OCI-LY7 (cell line): ENCODE measurements at regions not wholly inside any gene's neighbourhood (a gene's known extent, or its start where the extent isn't known, plus 50 kb on each side); places are given as distances from the start of the nearest gene placed in this dataset.

Experiments
- BruUV-seq: library from RNA; stranded (reverse); fragments of 400-500 nt; replicated peaks from 2 replicates; lab custom pipeline; 2021; lab: Mats Ljungman, UMichigan
- CTCF ChIA-PET: fragments of 300-600 bp; sonication (Branson Sonifier 250); formaldehyde crosslinking; loops from one replicate; lab custom pipeline; 2022; ENCODE audit warnings: antibody characterized with exemption; ENCODE audit not compliant: unreplicated experiment; lab: Charles Lee
- POLR2A ChIA-PET: fragments of 300-600 bp; sonication (Branson Sonifier 250); formaldehyde crosslinking; loops from one replicate; lab custom pipeline; 2022; ENCODE audit warnings: antibody characterized with exemption; lab: Charles Lee
- DNase-seq: peaks from one replicate; pipeline ENCODE4 v3.0.0-alpha.2; 2015; ENCODE audit warnings: low spot score
- H2AFZ ChIP-seq: fragments of 200-600 bp; sonication (generic), shearing (Covaris generic); 2 replicates; pipeline ENCODE4 v1.6.1; 2014; ENCODE audit warnings: mild to moderate bottlenecking, antibody characterized with exemption, low read length, moderate library complexity
- H3K27ac ChIP-seq: fragments of 200-600 bp; sonication (generic); 2 replicates; pipeline ENCODE4 v1.5.1; 2014; ENCODE audit warnings: mixed run types, low read depth, mild to moderate bottlenecking, moderate library complexity, low read length, inconsistent platforms; ENCODE audit not compliant: poor library complexity, severe bottlenecking
- H3K36me3 ChIP-seq: fragments of 200-600 bp; sonication (generic); 2 replicates; pipeline ENCODE4 v1.6.1; 2014; ENCODE audit warnings: mild to moderate bottlenecking, antibody characterized with exemption, low read length, moderate library complexity, mixed read lengths; ENCODE audit not compliant: insufficient read depth
- H3K4me1 ChIP-seq: fragments of 200-600 bp; sonication (generic); 2 replicates; pipeline ENCODE4 v1.5.1; 2014; ENCODE audit warnings: mild to moderate bottlenecking, low read length; ENCODE audit not compliant: insufficient read depth, poor library complexity, severe bottlenecking
- H3K4me2 ChIP-seq: fragments of 200-600 bp; sonication (generic); 2 replicates; pipeline ENCODE4 v1.6.1; 2014; ENCODE audit warnings: mild to moderate bottlenecking, low read length
- H3K4me3 ChIP-seq: fragments of 200-600 bp; sonication (generic); 2 replicates; pipeline ENCODE4 v1.5.1; 2014; ENCODE audit warnings: mild to moderate bottlenecking, low read depth, low read length; ENCODE audit not compliant: poor library complexity, severe bottlenecking
- H3K79me2 ChIP-seq: fragments of 200-600 bp; sonication (generic); 2 replicates; pipeline ENCODE4 v1.6.1; 2016; ENCODE audit warnings: low read depth, mild to moderate bottlenecking, low read length, moderate library complexity, mixed read lengths; ENCODE audit not compliant: insufficient read depth
- H3K9me2 ChIP-seq: fragments of 200-600 bp; sonication (generic); 2 replicates; pipeline ENCODE4 v1.6.1; 2016; ENCODE audit warnings: mild to moderate bottlenecking, low read length, mixed read lengths; ENCODE audit not compliant: insufficient read depth
- H3K9me3 ChIP-seq: fragments of 200-600 bp; sonication (generic); 2 replicates; pipeline ENCODE4 v1.6.1; 2014; ENCODE audit warnings: mild to moderate bottlenecking, mixed run types, low read length, mixed read lengths
- H4K20me1 ChIP-seq: fragments of 200-600 bp; sonication (generic); 2 replicates; pipeline ENCODE4 v1.6.1; 2014; ENCODE audit warnings: mild to moderate bottlenecking, antibody characterized with exemption, low read length, moderate library complexity, mixed read lengths; ENCODE audit not compliant: insufficient read depth
- EZH2phosphoT487 ChIP-seq: fragments of 200-600 bp; sonication (generic); IDR thresholded peaks from 2 replicates; pipeline ENCODE4 v1.6.1; 2018; ENCODE audit warnings: low read depth, borderline replicate concordance, mild to moderate bottlenecking, mixed run types, antibody characterized with exemption, low read length, moderate library complexity, mixed read lengths
- intact Hi-C: fragments of 100-400 bp; cut with micrococcal nuclease; formaldehyde crosslinking; loops from one replicate; pipeline ENCODE4 v1.10.0; 2022; ENCODE audit not compliant: unreplicated experiment
- TF ChIP-seq, protein P1 (sequence below): fragments of 200-600 bp; sonication (generic); conservative IDR thresholded peaks from 2 replicates; pipeline ENCODE4 v1.5.1; 2014; ENCODE audit warnings: mild to moderate bottlenecking, antibody characterized with exemption, low read length, moderate library complexity, mixed read lengths

DNA sequence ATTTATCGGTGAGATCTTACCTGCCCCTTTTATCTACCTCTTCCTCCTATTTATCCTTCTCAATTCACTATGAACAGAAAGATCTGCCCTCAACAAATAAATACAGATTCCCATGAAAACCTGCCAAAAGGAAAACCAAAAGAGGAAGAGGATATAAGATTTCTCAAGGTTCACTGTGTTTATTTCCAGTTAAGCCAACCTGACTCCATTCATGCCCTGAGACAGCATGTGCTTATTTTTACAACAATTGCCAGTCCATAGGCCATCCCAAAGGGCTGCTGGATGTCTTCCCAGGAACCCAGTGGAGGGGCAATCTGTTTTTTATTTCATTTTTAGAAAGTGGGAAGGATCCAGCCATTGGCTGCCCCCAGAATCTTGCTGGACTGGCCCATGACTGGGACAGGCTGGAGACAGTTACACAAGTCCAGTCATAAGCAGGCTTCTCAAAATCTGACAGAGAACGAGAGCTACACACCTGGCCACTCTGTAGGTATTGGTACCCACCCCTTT is 209.1 kb downstream of the IRS2 start:
- Histone ChIP-seq H3K36me3 (no peaks in the 10 kb centered on the region), H3K9me3 (no peaks in the 10 kb centered on the region), H4K20me1 (no peaks in the 10 kb centered on the region), H3K9me2 (no peaks in the 10 kb centered on the region), H3K4me1 (no peaks in the 10 kb centered on the region), H3K4me3 (no peak overlapping the region), H2AFZ (no peak overlapping the region), H3K79me2 (no peaks in the 10 kb centered on the region), H3K27ac (no peak overlapping the region), H3K4me2 (no peak overlapping the region)
- DNase-seq: no peak
- ChIA-PET POLR2A (no interaction called here), CTCF (no interaction called here)
- BruUV-seq: no TSS peak
- intact Hi-C loops: no loop called here
- TF ChIP-seq, protein P1, sequence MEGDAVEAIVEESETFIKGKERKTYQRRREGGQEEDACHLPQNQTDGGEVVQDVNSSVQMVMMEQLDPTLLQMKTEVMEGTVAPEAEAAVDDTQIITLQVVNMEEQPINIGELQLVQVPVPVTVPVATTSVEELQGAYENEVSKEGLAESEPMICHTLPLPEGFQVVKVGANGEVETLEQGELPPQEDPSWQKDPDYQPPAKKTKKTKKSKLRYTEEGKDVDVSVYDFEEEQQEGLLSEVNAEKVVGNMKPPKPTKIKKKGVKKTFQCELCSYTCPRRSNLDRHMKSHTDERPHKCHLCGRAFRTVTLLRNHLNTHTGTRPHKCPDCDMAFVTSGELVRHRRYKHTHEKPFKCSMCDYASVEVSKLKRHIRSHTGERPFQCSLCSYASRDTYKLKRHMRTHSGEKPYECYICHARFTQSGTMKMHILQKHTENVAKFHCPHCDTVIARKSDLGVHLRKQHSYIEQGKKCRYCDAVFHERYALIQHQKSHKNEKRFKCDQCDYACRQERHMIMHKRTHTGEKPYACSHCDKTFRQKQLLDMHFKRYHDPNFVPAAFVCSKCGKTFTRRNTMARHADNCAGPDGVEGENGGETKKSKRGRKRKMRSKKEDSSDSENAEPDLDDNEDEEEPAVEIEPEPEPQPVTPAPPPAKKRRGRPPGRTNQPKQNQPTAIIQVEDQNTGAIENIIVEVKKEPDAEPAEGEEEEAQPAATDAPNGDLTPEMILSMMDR: no peak
- no peak for TF ChIP-seq EZH2phosphoT487

DNA sequence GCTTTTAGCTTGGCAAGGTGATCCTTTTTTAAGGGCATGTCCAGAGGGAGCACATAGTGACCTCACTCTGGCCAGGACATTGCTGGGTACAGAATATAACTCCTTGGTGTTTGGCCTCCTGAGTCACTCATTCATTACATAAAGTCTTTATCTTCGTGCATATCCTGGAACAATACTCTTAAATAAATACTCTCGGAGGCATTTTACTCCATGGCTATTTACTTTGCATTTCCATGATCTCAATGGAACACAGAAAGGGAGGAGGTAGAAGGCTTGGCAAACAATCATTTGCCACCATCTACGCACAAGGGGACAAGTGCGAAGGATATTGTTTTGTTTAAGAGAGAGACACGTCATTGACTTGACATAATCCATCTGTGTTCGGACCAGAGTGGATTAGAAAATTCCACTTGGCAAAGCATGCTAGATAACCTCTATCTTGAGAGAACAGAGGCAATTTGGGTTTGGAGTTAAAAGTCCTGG is 210.0 kb downstream of the IRS2 start:
- H3K4me1 ChIP-seq: no peaks in the 10 kb centered on the region
- no peaks in the 10 kb centered on the region for H3K9me2 ChIP-seq
- TF ChIP-seq, protein P1: no peak
- TF ChIP-seq EZH2phosphoT487: no peak
- no peak overlapping the region for H2AFZ ChIP-seq
- H3K36me3 ChIP-seq: no peaks in the 10 kb centered on the region
- POLR2A ChIA-PET: no interaction called here
- no peak overlapping the region for H3K4me2 ChIP-seq
- no peaks in the 10 kb centered on the region for H4K20me1 ChIP-seq
- H3K27ac ChIP-seq: no peak overlapping the region
- intact Hi-C loops: no loop called here
- H3K9me3 ChIP-seq: no peaks in the 10 kb centered on the region
- DNase-seq: no peak
- CTCF ChIA-PET: no interaction called here
- H3K4me3 ChIP-seq: no peak overlapping the region
- no peaks in the 10 kb centered on the region for H3K79me2 ChIP-seq
- BruUV-seq: no TSS peak

- intact Hi-C loops: no loop called here
- no peak for DNase-seq
- Histone ChIP-seq H4K20me1 (no peaks in the 10 kb centered on the region), H3K9me3 (no peaks in the 10 kb centered on the region), H3K36me3 (no peaks in the 10 kb centered on the region), H3K79me2 (no peaks in the 10 kb centered on the region), H3K4me2 (no peak overlapping the region), H3K9me2 (no peaks in the 10 kb centered on the region), H3K4me1 (no peaks in the 10 kb centered on the region), H3K4me3 (no peak overlapping the region), H3K27ac (no peak overlapping the region), H2AFZ (no peak overlapping the region)
- no TSS peak for BruUV-seq
- ChIA-PET CTCF (no interaction called here), POLR2A (no interaction called here)
- no peak for TF ChIP-seq EZH2phosphoT487
- TF ChIP-seq, protein P1: no peak
Measured at GRCh38 chr13:109575821-109576220, 210.6 kb downstream of the IRS2 start.
